Mammary epithelial cell (primary cell): ENCODE measurements at regions not wholly inside any gene's neighbourhood (a gene's known extent, or its start where the extent isn't known, plus 50 kb on each side); places are given as distances from the start of the nearest gene placed in this dataset.
A peak's percentile ranks its signal among the peaks of the same experiment; 100 is the strongest.

ENCODE experiments used
- EZH2 ChIP-seq: IDR thresholded peaks from 2 replicates; pipeline ENCODE4 v1.6.1; 2012; ENCODE audit warnings: low read length, inconsistent platforms, borderline replicate concordance
- TF ChIP-seq, protein P1 (sequence below), 2 donors: IDR thresholded peaks in 1 of 2; conservative IDR thresholded peaks in 1 of 2; 2 replicates each; pipeline ENCODE4 v1.5.1; 2011 to 2012; ENCODE audit warnings: inconsistent platforms in 2 of 2, low read length in 2 of 2, mild to moderate bottlenecking in 2 of 2, control low read depth in 1 of 2, low read depth in 1 of 2; ENCODE audit not compliant: insufficient read depth in 1 of 2; ENCODE audit errors: extremely low read depth in 1 of 2

DNA sequence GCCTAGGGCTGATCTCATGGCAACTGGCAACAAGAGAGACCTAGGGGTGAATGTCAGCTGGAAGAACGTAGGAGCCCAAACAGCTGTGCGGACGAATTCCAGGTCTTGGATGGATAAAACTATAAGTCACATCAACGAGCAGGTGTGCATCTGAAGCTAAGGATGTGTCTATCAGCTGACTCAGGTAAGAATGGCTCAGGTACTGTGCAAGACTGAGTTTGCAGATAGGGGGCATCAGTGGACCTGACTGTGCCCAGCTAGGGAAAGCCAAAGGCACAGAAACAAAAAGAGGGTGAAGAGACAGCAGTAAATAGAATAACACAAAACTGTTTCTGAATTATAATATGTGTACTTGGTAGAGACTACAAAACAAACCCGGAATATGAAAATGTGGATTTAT lies 357.3 kb downstream of the ZEB2 start:
- TF ChIP-seq, protein P1, sequence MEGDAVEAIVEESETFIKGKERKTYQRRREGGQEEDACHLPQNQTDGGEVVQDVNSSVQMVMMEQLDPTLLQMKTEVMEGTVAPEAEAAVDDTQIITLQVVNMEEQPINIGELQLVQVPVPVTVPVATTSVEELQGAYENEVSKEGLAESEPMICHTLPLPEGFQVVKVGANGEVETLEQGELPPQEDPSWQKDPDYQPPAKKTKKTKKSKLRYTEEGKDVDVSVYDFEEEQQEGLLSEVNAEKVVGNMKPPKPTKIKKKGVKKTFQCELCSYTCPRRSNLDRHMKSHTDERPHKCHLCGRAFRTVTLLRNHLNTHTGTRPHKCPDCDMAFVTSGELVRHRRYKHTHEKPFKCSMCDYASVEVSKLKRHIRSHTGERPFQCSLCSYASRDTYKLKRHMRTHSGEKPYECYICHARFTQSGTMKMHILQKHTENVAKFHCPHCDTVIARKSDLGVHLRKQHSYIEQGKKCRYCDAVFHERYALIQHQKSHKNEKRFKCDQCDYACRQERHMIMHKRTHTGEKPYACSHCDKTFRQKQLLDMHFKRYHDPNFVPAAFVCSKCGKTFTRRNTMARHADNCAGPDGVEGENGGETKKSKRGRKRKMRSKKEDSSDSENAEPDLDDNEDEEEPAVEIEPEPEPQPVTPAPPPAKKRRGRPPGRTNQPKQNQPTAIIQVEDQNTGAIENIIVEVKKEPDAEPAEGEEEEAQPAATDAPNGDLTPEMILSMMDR (conservative IDR thresholded peaks at IDR 0.05 in 1 of 2, IDR thresholded peaks at IDR 0.05 in 1 of 2; ENCODE audit: extremely low read depth in 1 of 2, insufficient read depth in 1 of 2, low read depth in 1 of 2, low read length in 2 of 2) = peak; percentile 68 to 77
- TF ChIP-seq EZH2 = no peak
